CD14-positive monocyte (primary cell): ENCODE measurements at regions not wholly inside any gene's neighbourhood (a gene's known extent, or its start where the extent isn't known, plus 50 kb on each side); places are given as distances from the start of the nearest gene placed in this dataset.

ENCODE experiments used
- DNase-seq, 3 donors: peaks; one replicate each; pipeline ENCODE4 v3.0.0-alpha.2; 2011 to 2022
- H2AFZ ChIP-seq: 2 replicates; pipeline ENCODE4 v1.6.0; 2012; ENCODE audit warnings: mild to moderate bottlenecking, low read depth, low read length, inconsistent platforms; ENCODE audit not compliant: insufficient read depth, poor library complexity, severe bottlenecking
- H3K27ac ChIP-seq, 2 donors: 1 replicate in 1 of 2; 2 replicates in 1 of 2; pipeline ENCODE4 v1.5.1; 2012 to 2013; ENCODE audit warnings: low read length in 2 of 2, control low read depth in 1 of 2, inconsistent platforms in 1 of 2, low read depth in 1 of 2, mild to moderate bottlenecking in 1 of 2
- H3K27me3 ChIP-seq, 2 donors: one replicate each; pipeline versions ENCODE4 v1.6.0 to v1.6.1; 2011 to 2013; ENCODE audit warnings: low read length in 2 of 2; ENCODE audit not compliant: control insufficient read depth in 2 of 2, insufficient read depth in 2 of 2
- H3K36me3 ChIP-seq, 2 donors: replicated peaks in 1 of 2; 1 replicate in 1 of 2; 2 replicates in 1 of 2; pipeline versions ENCODE4 v1.5.1 to v1.6.1; 2012 to 2013; ENCODE audit warnings: low read length in 2 of 2, control low read depth in 1 of 2, inconsistent platforms in 1 of 2, mild to moderate bottlenecking in 1 of 2; ENCODE audit not compliant: insufficient read depth in 2 of 2, control insufficient read depth in 1 of 2
- H3K4me1 ChIP-seq, 2 donors: 1 replicate in 1 of 2; 2 replicates in 1 of 2; pipeline versions ENCODE4 v1.5.1 to v1.6.1; 2012 to 2013; ENCODE audit warnings: low read length in 2 of 2, control low read depth in 1 of 2, inconsistent platforms in 1 of 2, mild to moderate bottlenecking in 1 of 2, moderate library complexity in 1 of 2; ENCODE audit not compliant: insufficient read depth in 2 of 2, control insufficient read depth in 1 of 2
- H3K4me2 ChIP-seq: replicated peaks from 2 replicates; pipeline ENCODE3; 2012; ENCODE audit warnings: low read length, moderate library complexity, mild to moderate bottlenecking; ENCODE audit not compliant: poor library complexity, severe bottlenecking; ENCODE audit errors: extremely low read depth
- H3K4me3 ChIP-seq, 3 experiments: fragments of 200-600 bp in 1 of 3; sonication (generic) in 1 of 3; replicated peaks in 1 of 3; 1 replicate in 2 of 3; 2 replicates in 1 of 3; pipeline ENCODE4 v1.5.1; 2011 to 2013; ENCODE audit warnings: low read length in 3 of 3, mild to moderate bottlenecking in 3 of 3, control low read depth in 2 of 3, low read depth in 2 of 3, inconsistent platforms in 1 of 3, moderate library complexity in 1 of 3
- H3K79me2 ChIP-seq: 2 replicates; pipeline ENCODE4 v1.6.0; 2012; ENCODE audit warnings: mild to moderate bottlenecking, control low read depth, inconsistent platforms, low read length, moderate library complexity; ENCODE audit not compliant: insufficient read depth
- H3K9ac ChIP-seq: 2 replicates; pipeline ENCODE4 v1.6.0; 2017; ENCODE audit warnings: low read length, mild to moderate bottlenecking; ENCODE audit not compliant: insufficient read depth, poor library complexity, severe bottlenecking
- H3K9me3 ChIP-seq, 2 donors: replicated peaks in 1 of 2; 1 replicate in 1 of 2; 2 replicates in 1 of 2; pipeline versions ENCODE4 v1.5.1 to v1.6.1; 2012 to 2013; ENCODE audit warnings: low read length in 2 of 2, control low read depth in 1 of 2; ENCODE audit not compliant: control insufficient read depth in 1 of 2, insufficient read depth in 1 of 2
- H4K20me1 ChIP-seq: 2 replicates; pipeline ENCODE4 v1.6.0; 2012; ENCODE audit warnings: mild to moderate bottlenecking, low read length, control low read depth, moderate library complexity; ENCODE audit not compliant: insufficient read depth
- H3K27ac Mint-ChIP-seq, 7 donors: one replicate each; pipeline ENCODE4 v1.8.0; 2020; ENCODE audit warnings: mild to moderate bottlenecking in 7 of 7, mixed read lengths in 7 of 7, moderate library complexity in 6 of 7, inconsistent platforms in 2 of 7
- H3K27me3 Mint-ChIP-seq, 3 donors: one replicate each; pipeline ENCODE4 v1.8.0; 2021 to 2022; ENCODE audit warnings: low read depth in 3 of 3, mild to moderate bottlenecking in 3 of 3, mixed read lengths in 3 of 3, moderate library complexity in 3 of 3, inconsistent platforms in 1 of 3
- H3K36me3 Mint-ChIP-seq, 2 donors: one replicate each; pipeline ENCODE4 v1.8.0; 2020; ENCODE audit warnings: mixed read lengths in 2 of 2, inconsistent platforms in 1 of 2, mild to moderate bottlenecking in 1 of 2
- H3K4me1 Mint-ChIP-seq: one replicate; pipeline ENCODE4 v1.8.0; 2020; ENCODE audit warnings: mild to moderate bottlenecking, mixed read lengths
- H3K4me3 Mint-ChIP-seq, 2 donors: one replicate each; pipeline ENCODE4 v1.8.0; 2020; ENCODE audit warnings: mild to moderate bottlenecking in 2 of 2, mixed read lengths in 2 of 2, moderate library complexity in 1 of 2
- H3K9me3 Mint-ChIP-seq, 7 donors: one replicate each; pipeline ENCODE4 v1.8.0; 2020 to 2022; ENCODE audit warnings: mixed read lengths in 7 of 7, mild to moderate bottlenecking in 6 of 7, moderate library complexity in 6 of 7, inconsistent platforms in 2 of 7
- CTCF ChIP-seq: fragments of 200-600 bp; IDR thresholded peaks from one replicate; pipeline ENCODE4 v1.8.0; 2022; ENCODE audit warnings: antibody characterized with exemption, mild to moderate bottlenecking
- WGBS: methylation state at CpG from one replicate; pipeline ENCODE4 v1.1.5; 2013; ENCODE audit warnings: missing lambda C conversion rate; ENCODE audit not compliant: insufficient coverage; 5-methylcytosine and 5-hydroxymethylcytosine counted together
- intact Hi-C, 2 donors: fragments of 100-400 bp; cut with micrococcal nuclease; formaldehyde crosslinking; loops; one replicate each; pipeline versions ENCODE4 v1.15.0 to v1.15.1; 2023

GRCh38 chr18:53946594-53946993, 277.9 kb downstream of the MBD2 start:
- Histone ChIP-seq H3K4me1 (no peaks in the 10 kb centered on the region), H3K9ac (no peak overlapping the region), H3K36me3 (no peaks in the 10 kb centered on the region), H3K27ac (no peak overlapping the region), H3K4me3 (no peak overlapping the region), H2AFZ (no peak overlapping the region), H3K9me3 (peaks cover 23 to 30% of the 10 kb centered on the region in 2 donors), H3K4me2 (no peak overlapping the region), H4K20me1 (no peaks in the 10 kb centered on the region), H3K27me3 (no peaks in the 10 kb centered on the region), H3K79me2 (no peaks in the 10 kb centered on the region)
- no peak overlapping the region for H3K27ac Mint-ChIP-seq
- intact Hi-C loops = no loop called here
- no peak for TF ChIP-seq CTCF
- DNase-seq = no peak
- H3K4me1 Mint-ChIP-seq = no peaks in the 10 kb centered on the region
- WGBS = no CpG with 5 or more reads among the region's 1 CpG
- peaks cover 2 to 23% (median 15%) of the 10 kb centered on the region in 7 donors for H3K9me3 Mint-ChIP-seq
- H3K36me3 Mint-ChIP-seq = no peaks in the 10 kb centered on the region
- H3K27me3 Mint-ChIP-seq = no peaks in the 10 kb centered on the region
- H3K4me3 Mint-ChIP-seq = no peak overlapping the region

- Mint-ChIP-seq H3K36me3 (no peaks in the 10 kb centered on the region), H3K27ac (no peak overlapping the region), H3K27me3 (no peaks in the 10 kb centered on the region), H3K9me3 (peaks cover 2 to 23% (median 15%) of the 10 kb centered on the region in 7 donors), H3K4me1 (no peaks in the 10 kb centered on the region), H3K4me3 (no peak overlapping the region)
- Histone ChIP-seq H3K36me3 (no peaks in the 10 kb centered on the region), H3K9ac (no peak overlapping the region), H4K20me1 (no peaks in the 10 kb centered on the region), H3K27ac (no peak overlapping the region), H3K27me3 (no peaks in the 10 kb centered on the region), H3K4me1 (no peaks in the 10 kb centered on the region), H3K9me3 (peaks cover 23 to 33% of the 10 kb centered on the region in 2 donors), H3K4me3 (no peak overlapping the region), H3K4me2 (no peak overlapping the region), H2AFZ (no peak overlapping the region), H3K79me2 (no peaks in the 10 kb centered on the region)
- TF ChIP-seq CTCF = no peak
- intact Hi-C loops = no loop called here
- WGBS = no CpG with 5 or more reads among the region's 4 CpGs
- no peak for DNase-seq
Observed at GRCh38 chr18:53944721-53945120, 279.7 kb downstream of the MBD2 start.
